ENCODE measurements at regions not wholly inside any gene's neighbourhood (a gene's known extent, or its start where the extent isn't known, plus 50 kb on each side); places are given as distances from the start of the nearest gene placed in this dataset.

- no peak overlapping the region for H3K9ac ChIP-seq (ENCODE audit: insufficient read depth, low read depth, low read length)
- no peaks in the 10 kb centered on the region for H3K27me3 ChIP-seq (ENCODE audit: control insufficient read depth in 1 of 2, insufficient read depth in 2 of 2, low read length in 2 of 2)
- H3K9me3 ChIP-seq (ENCODE audit: low read length), result peaks cover 8% of the 10 kb centered on the region; the same call in 1 of the 2 replicates
- no peak for FAIRE-seq
- no peaks in the 10 kb centered on the region for H3K4me1 ChIP-seq (ENCODE audit: insufficient read depth, low read length)
- H3K4me2 ChIP-seq (ENCODE audit: low read depth, low read length), result no peak overlapping the region
- DNase-seq (ENCODE audit: low spot score), result no peak
- no peak overlapping the region for H3K4me3 ChIP-seq (replicated peaks in 1 of 3; ENCODE audit: insufficient read depth in 1 of 3, low read depth in 2 of 3, low read length in 3 of 3)
- in situ Hi-C loops (cut with HindIII; ENCODE audit: extremely low pct_ligation_motif_present, low pct_unique_long_range_greater_than_20kb), result no loop called here
- POLR2A ChIA-PET, result no interaction called here
- no TSS peak for BruUV-seq (replicated peaks)
- H3K79me2 ChIP-seq (ENCODE audit: insufficient read depth, low read length), result no peaks in the 10 kb centered on the region
- intact Hi-C loops (cut with micrococcal nuclease; ENCODE audit: unreplicated experiment), result no loop called here
- H4K20me1 ChIP-seq (ENCODE audit: insufficient read depth, low read length), result no peaks in the 10 kb centered on the region
- no peaks in the 10 kb centered on the region for H3K36me3 ChIP-seq (replicated peaks in 1 of 2; ENCODE audit: control insufficient read depth in 1 of 2, insufficient read depth in 2 of 2, low read length in 2 of 2)
- CTCF ChIA-PET (ENCODE audit: low intra/inter-chr PET ratio, low total read pairs), result no interaction called here
- no peak overlapping the region for H3K27ac ChIP-seq (ENCODE audit: extremely low read length, insufficient read depth, low read length)
- TF ChIP-seq CBX5 (CRISPR knock-in tag; IDR thresholded peaks at IDR 0.05; ENCODE audit: borderline replicate concordance) (no peak), ZNF746 (CRISPR knock-in tag; IDR thresholded peaks at IDR 0.05) (no peak), ISL2 (CRISPR knock-in tag; IDR thresholded peaks at IDR 0.05) (no peak), ZSCAN12 (CRISPR knock-in tag; IDR thresholded peaks at IDR 0.05) (no peak), ZNF747 (CRISPR knock-in tag; IDR thresholded peaks at IDR 0.05; ENCODE audit: borderline replicate concordance) (no peak), IRF2 (CRISPR knock-in tag; IDR thresholded peaks at IDR 0.05) (no peak), ZNF720 (CRISPR knock-in tag; IDR thresholded peaks at IDR 0.05) (no peak), FLYWCH1 (CRISPR knock-in tag; IDR thresholded peaks at IDR 0.05) (no peak), ZNF569 (CRISPR knock-in tag; IDR thresholded peaks at IDR 0.05; ENCODE audit: borderline replicate concordance) (no peak), RNF219 (CRISPR knock-in tag; IDR thresholded peaks at IDR 0.05) (no peak), MIER2 (CRISPR knock-in tag; IDR thresholded peaks at IDR 0.05) (no peak), CSRNP1 (CRISPR knock-in tag; IDR thresholded peaks at IDR 0.05) (no peak), ZNF207 (IDR thresholded peaks at IDR 0.05; ENCODE audit: borderline replicate concordance) (no peak), PHF20 (CRISPR knock-in tag; IDR thresholded peaks at IDR 0.05) (no peak), ZNF362 (CRISPR knock-in tag; IDR thresholded peaks at IDR 0.05; ENCODE audit: borderline replicate concordance) (no peak), ZBTB26 (CRISPR knock-in tag; IDR thresholded peaks at IDR 0.05; ENCODE audit: borderline replicate concordance) (no peak), ZNF83 (CRISPR knock-in tag; IDR thresholded peaks at IDR 0.05; ENCODE audit: borderline replicate concordance) (no peak), RBFOX2 (IDR thresholded peaks at IDR 0.05; ENCODE audit: low read depth, low read length) (no peak), ZNF296 (CRISPR knock-in tag; conservative IDR thresholded peaks at IDR 0.05) (no peak)
- 8% methylated on average over 1 of the region's 1 CpG for WGBS (ENCODE audit: low lambda C conversion rate)
- ATAC-seq, result no peak
- no peak overlapping the region for H2AFZ ChIP-seq (ENCODE audit: low read length)
Measured at GRCh38 chr3:161879470-161879869, 382.9 kb downstream of the OTOL1 start.

Data from HepG2 (cell line).